Hippocampal formation (tissue), 2 donors: ENCODE measurements at regions not wholly inside any gene's neighbourhood (a gene's known extent, or its start where the extent isn't known, plus 50 kb on each side); places are given as distances from the start of the nearest gene placed in this dataset.
"Not testable (repeated sequence)": the region's sequence is repeated elsewhere in the genome, so short reads cannot be mapped to it uniquely, and the experiment has no call there.

ENCODE experiments used
- DNase-seq, 2 donors: peaks; one replicate each; lab custom pipeline; 2025; lab: John Stamatoyannopoulos, UW

DNA sequence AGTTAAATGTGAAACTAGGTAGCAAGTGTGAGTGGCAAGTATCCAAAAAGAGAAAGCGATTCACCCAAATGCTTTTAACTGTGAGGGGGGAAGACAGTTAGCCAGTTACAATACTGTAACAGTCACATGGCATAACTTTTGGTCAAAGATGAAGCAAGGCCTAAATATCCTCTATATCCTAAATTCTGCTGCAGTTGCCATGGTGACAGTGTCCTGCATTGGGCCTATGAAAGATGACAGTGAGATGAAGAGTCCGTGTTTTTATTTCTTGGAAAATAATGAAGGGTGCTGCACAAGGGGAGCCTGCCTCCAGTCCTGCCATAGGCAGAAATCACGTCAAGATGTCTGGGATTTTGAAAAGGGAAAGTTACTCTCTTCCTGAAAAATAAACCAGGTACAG lies 534.6 kb downstream of the NTRK2 start:
- no peak for DNase-seq

- peak; percentile 23 to 73 for DNase-seq
Measured at GRCh38 chr9:85202596-85202995, 533.1 kb downstream of the NTRK2 start.

- DNase-seq = no peak
Measured at GRCh38 chr9:85200726-85201404, 531.3 kb downstream of the NTRK2 start.

DNA sequence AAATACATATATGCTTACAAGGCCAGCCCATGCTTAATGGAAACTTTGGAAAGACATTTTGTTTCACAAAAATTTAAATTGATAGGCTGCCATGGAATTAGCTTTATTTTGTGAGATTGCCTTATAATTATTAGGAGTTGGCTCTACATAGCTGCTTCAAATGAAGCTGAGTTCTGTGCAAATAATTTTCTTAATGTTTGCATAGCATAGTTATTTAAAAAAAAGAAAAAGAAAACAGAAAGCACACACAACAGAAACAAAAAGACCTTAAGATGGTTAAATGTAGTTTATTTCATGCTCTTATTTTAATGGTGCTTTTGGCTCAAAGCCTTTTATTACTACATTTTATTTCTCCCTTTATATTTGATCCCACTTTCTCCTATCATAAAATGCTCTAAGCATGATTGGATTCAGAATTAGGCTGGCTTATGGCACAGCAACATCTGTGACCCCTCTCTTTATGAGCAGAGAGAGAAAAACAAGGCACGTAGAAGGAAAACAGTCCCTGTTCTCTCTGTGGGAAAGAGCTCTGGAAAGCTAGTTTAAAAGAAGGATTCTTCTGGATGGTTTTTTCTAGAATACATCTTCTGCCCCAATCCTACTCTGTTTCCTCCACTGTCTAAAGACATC lies 530.5 kb downstream of the NTRK2 start:
- DNase-seq = no peak

DNA sequence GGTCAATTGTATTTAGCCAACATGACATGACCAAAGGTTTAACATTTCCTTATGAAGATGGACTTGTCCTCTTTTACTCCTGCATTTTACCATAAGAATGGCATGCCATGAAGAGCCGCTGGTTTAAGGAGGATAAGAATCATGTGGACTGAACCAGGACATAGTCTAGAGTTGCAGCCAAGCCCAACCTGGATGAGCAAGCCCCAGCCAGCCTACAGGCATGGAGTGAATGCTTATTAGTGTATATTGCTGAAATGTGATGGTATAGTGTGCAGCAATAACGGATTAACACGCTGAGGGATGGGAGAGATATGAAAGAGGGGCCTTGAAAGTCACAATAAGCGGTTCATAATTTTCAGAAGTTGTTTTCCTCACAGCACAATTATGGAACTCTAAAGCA lies 523.2 kb downstream of the NTRK2 start:
- DNase-seq = no peak

- no peak for DNase-seq
Measured at GRCh38 chr9:85186218-85186585, 516.7 kb downstream of the NTRK2 start.

- no peak for DNase-seq
Measured at GRCh38 chr9:85185486-85186217, 516.1 kb downstream of the NTRK2 start.

DNA sequence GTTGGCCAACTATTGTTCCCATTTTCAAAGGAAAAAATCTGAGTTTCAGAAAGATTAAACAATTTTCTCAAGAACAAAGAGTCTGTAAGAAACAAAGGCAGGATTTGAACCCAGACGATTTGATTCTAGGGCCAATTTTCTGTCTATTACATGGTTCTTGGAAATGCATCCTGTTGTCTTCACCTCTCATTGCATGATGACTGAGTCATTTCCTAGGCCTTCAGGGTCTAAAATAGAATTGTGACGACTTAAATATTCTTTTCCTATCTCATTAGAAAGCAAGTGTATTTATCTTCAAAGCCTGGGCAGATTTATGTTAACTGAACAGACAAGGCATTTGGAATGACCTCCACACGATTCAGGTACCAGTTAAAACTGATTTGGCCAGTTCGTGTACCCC lies 512.9 kb downstream of the NTRK2 start:
- DNase-seq = no peak

- no peak for DNase-seq
Measured at GRCh38 chr9:85178474-85178873, 508.9 kb downstream of the NTRK2 start.

DNA sequence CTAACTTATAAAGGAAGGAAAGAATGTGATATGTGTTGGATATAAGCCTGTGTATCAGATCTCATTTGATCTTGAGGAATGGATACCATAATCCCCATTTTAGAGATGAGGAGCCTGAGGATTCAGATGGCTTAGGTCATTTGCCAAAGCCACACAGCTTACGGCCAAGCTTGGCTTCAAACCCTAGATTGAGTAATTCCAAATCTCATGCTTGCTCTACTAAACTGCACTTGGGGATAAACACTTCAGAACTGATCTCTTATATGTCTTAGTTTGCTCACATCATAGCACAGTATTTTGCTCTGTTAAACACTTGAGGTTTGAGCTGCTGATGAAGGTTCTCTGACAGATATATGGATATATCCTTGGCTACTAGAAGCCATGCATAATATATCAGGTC lies 504.4 kb downstream of the NTRK2 start:
- no peak for DNase-seq

DNA sequence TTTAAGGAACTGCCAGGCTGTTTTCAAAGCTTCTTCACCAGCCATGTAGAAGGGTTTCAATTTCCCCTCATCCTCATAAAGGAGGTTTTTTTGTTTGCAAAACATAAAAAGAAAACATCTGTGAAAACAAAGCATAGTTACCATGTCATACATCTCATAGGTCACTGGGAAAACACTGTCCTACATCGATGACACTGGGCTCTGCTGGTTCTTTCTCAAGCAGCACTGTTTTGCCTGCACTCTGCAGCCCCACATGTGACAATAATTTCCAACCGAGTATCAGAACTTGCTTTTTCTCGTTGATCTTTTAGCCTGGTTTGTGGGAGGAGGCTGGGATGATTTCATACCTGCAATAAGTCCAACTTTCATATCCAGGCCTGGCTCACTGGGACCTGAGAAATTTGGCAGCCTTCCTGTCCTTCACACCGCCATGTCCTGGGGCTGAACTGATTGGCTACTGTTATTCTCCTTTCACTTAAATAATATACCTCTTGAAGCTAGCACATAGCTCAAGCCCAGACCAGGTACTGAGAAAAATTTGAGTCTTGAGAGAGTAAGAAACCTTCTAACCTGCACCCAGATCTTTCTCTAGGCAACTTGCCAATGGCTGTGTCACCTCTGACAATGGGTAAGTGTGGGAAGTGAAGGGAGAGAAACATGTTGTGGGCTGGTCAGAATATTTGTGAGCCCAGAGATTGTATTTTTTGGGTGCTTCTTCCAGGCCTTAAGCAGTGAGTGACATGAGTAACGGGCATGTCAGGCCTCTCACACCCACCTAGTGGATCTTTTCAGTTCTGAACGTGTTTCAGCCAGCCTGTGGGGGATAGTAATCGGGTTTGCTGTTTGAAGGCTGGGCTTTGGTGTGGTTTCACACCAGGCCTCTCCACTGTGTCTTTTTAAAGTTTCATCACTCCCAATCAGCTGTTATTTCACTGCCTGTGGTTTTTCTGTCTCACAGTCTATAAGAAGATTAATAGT lies 502.8 kb downstream of the NTRK2 start:
- no peak for DNase-seq

DNA sequence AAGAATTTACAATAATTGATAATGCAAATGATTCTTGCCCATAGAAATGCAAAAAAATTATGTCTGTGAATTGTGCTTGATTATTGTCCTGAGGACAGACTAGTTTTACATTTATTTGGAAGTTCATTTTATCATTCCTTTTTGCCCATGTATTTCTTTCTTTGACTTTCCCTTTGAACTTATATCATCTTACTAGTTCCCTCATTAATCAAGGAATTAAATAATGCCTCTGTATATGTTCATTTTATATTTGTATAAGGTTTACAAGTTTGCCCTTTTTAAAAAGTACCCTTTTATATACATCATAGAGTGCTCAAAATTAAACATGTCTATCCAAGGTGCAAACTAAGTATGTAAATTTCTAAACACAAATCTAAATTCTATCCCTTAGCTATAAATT lies 501.6 kb downstream of the NTRK2 start:
- no peak for DNase-seq

GRCh38 chr9:85168412-85168811 lies 498.9 kb downstream of the NTRK2 start:
- DNase-seq = no peak

GRCh38 chr9:85167146-85167545 lies 497.6 kb downstream of the NTRK2 start:
- DNase-seq = no peak

DNA sequence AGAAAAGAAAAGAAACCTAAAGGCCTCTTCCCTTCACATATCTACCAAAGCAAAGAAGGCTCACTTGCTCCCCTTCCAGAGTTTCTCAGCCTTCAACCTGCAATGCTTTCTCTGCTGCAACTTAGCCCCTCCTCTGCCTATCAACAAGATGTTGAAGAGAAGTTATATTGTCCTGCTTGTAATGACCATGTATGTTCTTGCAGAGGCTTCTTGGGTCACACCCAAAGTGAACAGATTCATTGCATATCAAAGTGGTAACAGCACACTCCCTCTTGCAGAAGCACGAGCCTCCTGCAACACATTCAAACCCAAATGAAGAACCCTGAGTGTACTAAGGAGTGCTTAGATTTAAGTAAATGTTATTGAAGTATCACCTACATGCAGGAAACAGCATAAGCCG lies 494.3 kb downstream of the NTRK2 start:
- DNase-seq = no peak

DNA sequence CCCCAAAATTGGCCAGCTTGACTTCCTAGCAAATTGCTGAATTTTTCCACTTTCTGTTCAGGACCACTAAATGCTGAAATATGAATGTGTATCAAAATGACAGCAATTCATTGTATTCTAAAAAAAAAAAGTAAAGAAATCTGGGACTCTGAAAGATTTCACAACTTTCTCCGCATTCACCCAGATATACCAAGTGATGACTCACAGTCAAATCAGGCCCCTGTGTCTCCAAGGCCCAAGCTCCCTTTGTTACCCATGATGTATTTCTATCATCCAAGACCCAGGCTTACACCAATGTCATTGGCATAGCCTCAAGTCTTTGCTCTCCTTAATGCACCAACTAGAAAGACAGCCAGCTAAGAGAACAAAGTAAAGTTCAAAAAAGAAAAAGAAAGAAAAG lies 493.9 kb downstream of the NTRK2 start:
- DNase-seq = no peak

DNA sequence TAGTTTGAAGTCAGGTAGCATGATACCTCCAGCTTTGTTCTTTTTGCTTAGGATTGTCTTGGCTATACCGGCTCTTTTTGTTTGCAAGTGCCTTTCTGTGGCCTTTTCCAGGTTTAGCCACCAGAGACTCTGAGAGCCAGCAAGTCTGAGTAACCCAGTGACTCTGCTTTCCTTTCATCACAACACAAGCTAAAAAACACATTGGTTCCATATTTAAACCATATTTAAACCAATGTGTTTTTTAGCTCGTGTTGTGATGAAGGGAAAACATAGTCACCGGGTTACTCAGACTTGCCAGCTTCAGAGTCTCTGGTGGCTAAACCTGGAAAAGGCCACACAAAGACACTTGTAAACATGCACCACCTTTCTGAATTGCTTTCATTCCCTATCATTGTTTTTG lies 493.3 kb downstream of the NTRK2 start:
- DNase-seq = no peak

DNA sequence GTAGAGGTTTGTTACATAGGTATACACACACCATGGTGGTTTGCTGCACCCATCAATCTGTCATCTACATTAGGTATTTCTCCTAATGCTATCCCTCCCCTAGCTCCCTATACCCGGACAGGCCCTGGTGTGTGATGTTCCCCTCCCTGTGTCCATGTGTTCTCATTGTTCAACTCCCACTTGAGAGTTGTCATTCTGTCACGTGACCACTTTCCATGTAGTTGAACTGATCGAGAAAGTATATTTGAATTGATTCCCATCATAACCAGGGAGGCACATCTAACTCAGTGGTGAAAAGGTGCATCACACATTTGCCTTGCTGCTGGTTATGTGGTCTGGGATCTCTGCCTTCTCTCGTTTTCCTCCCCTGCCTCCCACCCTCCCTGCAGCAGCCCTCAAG lies 491.4 kb downstream of the NTRK2 start:
- DNase-seq = not testable (repeated sequence)

GRCh38 chr9:85158512-85158911 lies 489.0 kb downstream of the NTRK2 start:
- no peak for DNase-seq

GRCh38 chr9:85157772-85158171 lies 488.2 kb downstream of the NTRK2 start:
- DNase-seq = no peak

- DNase-seq = no peak
Measured at GRCh38 chr9:85156652-85157051, 487.1 kb downstream of the NTRK2 start.

DNA sequence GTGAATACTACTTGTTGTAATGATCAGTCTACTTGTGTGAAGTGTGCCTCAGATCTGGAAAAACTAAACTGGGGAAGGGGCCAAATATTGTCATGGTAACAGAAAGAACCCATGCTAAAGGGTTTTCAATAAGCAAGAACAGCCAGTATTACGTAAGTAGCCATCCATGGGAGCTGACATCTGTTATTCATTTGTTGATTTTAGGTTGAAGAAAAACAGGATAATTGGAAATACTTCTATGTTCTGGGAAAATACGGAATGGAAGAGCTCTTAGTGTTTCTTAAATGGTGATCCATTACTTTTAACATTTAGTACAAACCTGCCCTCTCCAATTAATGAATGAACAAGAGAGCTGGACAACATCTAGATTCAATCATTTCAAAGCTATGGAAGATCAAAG lies 485.8 kb downstream of the NTRK2 start:
- DNase-seq = no peak
